ENCODE measurements at regions not wholly inside any gene's neighbourhood (a gene's known extent, or its start where the extent isn't known, plus 50 kb on each side); places are given as distances from the start of the nearest gene placed in this dataset.
A peak's percentile ranks its signal among the peaks of the same experiment; 100 is the strongest.

- no peak for DNase-seq (ENCODE audit: low read depth in 2 of 2)
- H3K27ac ChIP-seq (ENCODE audit: insufficient read depth, low read length) = no peak overlapping the region
- TF ChIP-seq EZH2 (IDR thresholded peaks at IDR 0.05; ENCODE audit: low read length, missing control alignments) (no peak), CTCF (conservative IDR thresholded peaks at IDR 0.05 in 1 of 2, IDR thresholded peaks at IDR 0.05 in 1 of 2; ENCODE audit: low read depth in 1 of 2, low read length in 2 of 2) (no peak)
- no peaks in the 10 kb centered on the region for H3K9me3 ChIP-seq (ENCODE audit: control insufficient read depth, insufficient read depth, low read depth, low read length)
- H3K79me2 ChIP-seq (ENCODE audit: control insufficient read depth, insufficient read depth, low read length) = no peaks in the 10 kb centered on the region
- no peaks in the 10 kb centered on the region for H3K27me3 ChIP-seq (ENCODE audit: control insufficient read depth, insufficient read depth, low read length)
- no peak overlapping the region for H3K4me3 ChIP-seq (replicated peaks in 1 of 4; ENCODE audit: control extremely low read depth in 1 of 4, insufficient read depth in 1 of 4, low read depth in 3 of 4, low read length in 4 of 4)
- no peaks in the 10 kb centered on the region for H4K20me1 ChIP-seq (ENCODE audit: control insufficient read depth, extremely low read depth, insufficient read depth, low read length)
- H3K36me3 ChIP-seq (ENCODE audit: control insufficient read depth, insufficient read depth, low read length) = no peaks in the 10 kb centered on the region
- no peak overlapping the region for H2AFZ ChIP-seq (ENCODE audit: low read length)
- no peak overlapping the region for H3K9ac ChIP-seq (ENCODE audit: insufficient read depth, low read length)
- H3K4me2 ChIP-seq (ENCODE audit: extremely low read depth, insufficient read depth, low read length) = no peak overlapping the region
- H3K4me1 ChIP-seq (ENCODE audit: control insufficient read depth, extremely low read depth, insufficient read depth, low read length) = no peaks in the 10 kb centered on the region
These were observed 182.8 kb downstream of the PLPP3 start for GRCh38 chr1:56396581-56396980.

- H3K9ac ChIP-seq (ENCODE audit: insufficient read depth, low read length) = no peak overlapping the region
- H3K27me3 ChIP-seq (ENCODE audit: control insufficient read depth, insufficient read depth, low read length) = no peaks in the 10 kb centered on the region
These were observed 183.6 kb downstream of the PLPP3 start for GRCh38 chr1:56395776-56396175.

GRCh38 chr1:56394298-56394697 lies 185.1 kb downstream of the PLPP3 start:
- Histone ChIP-seq H3K4me2 (ENCODE audit: extremely low read depth, insufficient read depth, low read length) (no peak overlapping the region), H4K20me1 (ENCODE audit: control insufficient read depth, extremely low read depth, insufficient read depth, low read length) (no peaks in the 10 kb centered on the region), H3K9me3 (ENCODE audit: control insufficient read depth, insufficient read depth, low read depth, low read length) (no peaks in the 10 kb centered on the region), H3K36me3 (ENCODE audit: control insufficient read depth, insufficient read depth, low read length) (no peaks in the 10 kb centered on the region), H3K4me1 (ENCODE audit: control insufficient read depth, extremely low read depth, insufficient read depth, low read length) (no peaks in the 10 kb centered on the region), H2AFZ (ENCODE audit: low read length) (no peak overlapping the region), H3K27me3 (ENCODE audit: control insufficient read depth, insufficient read depth, low read length) (no peaks in the 10 kb centered on the region), H3K79me2 (ENCODE audit: control insufficient read depth, insufficient read depth, low read length) (no peaks in the 10 kb centered on the region), H3K4me3 (replicated peaks in 1 of 4; ENCODE audit: control extremely low read depth in 1 of 4, insufficient read depth in 1 of 4, low read depth in 3 of 4, low read length in 4 of 4) (no peak overlapping the region), H3K9ac (ENCODE audit: insufficient read depth, low read length) (no peak overlapping the region), H3K27ac (ENCODE audit: insufficient read depth, low read length) (no peak overlapping the region)
- DNase-seq (ENCODE audit: low read depth in 2 of 2) = peak in 1 of 2 donors; percentile 57
- TF ChIP-seq CTCF (conservative IDR thresholded peaks at IDR 0.05 in 1 of 2, IDR thresholded peaks at IDR 0.05 in 1 of 2; ENCODE audit: low read depth in 1 of 2, low read length in 2 of 2) = no peak
- no peak for TF ChIP-seq EZH2 (IDR thresholded peaks at IDR 0.05; ENCODE audit: low read length, missing control alignments)

More at GRCh38 chr1:56395776-56396175, 183.6 kb downstream of the PLPP3 start:
- Histone ChIP-seq H4K20me1 (ENCODE audit: control insufficient read depth, extremely low read depth, insufficient read depth, low read length) (no peaks in the 10 kb centered on the region), H3K4me1 (ENCODE audit: control insufficient read depth, extremely low read depth, insufficient read depth, low read length) (no peaks in the 10 kb centered on the region), H3K4me2 (ENCODE audit: extremely low read depth, insufficient read depth, low read length) (no peak overlapping the region), H3K36me3 (ENCODE audit: control insufficient read depth, insufficient read depth, low read length) (no peaks in the 10 kb centered on the region), H3K9me3 (ENCODE audit: control insufficient read depth, insufficient read depth, low read depth, low read length) (no peaks in the 10 kb centered on the region), H2AFZ (ENCODE audit: low read length) (no peak overlapping the region), H3K4me3 (replicated peaks in 1 of 4; ENCODE audit: control extremely low read depth in 1 of 4, insufficient read depth in 1 of 4, low read depth in 3 of 4, low read length in 4 of 4) (no peak overlapping the region), H3K27ac (ENCODE audit: insufficient read depth, low read length) (no peak overlapping the region), H3K79me2 (ENCODE audit: control insufficient read depth, insufficient read depth, low read length) (no peaks in the 10 kb centered on the region)
- DNase-seq (ENCODE audit: low read depth in 2 of 2) = no peak
- TF ChIP-seq CTCF (conservative IDR thresholded peaks at IDR 0.05 in 1 of 2, IDR thresholded peaks at IDR 0.05 in 1 of 2; ENCODE audit: low read depth in 1 of 2, low read length in 2 of 2) = no peak
- TF ChIP-seq EZH2 (IDR thresholded peaks at IDR 0.05; ENCODE audit: low read length, missing control alignments) = no peak
